Neutrophil (primary cell): ENCODE measurements at regions not wholly inside any gene's neighbourhood (a gene's known extent, or its start where the extent isn't known, plus 50 kb on each side); places are given as distances from the start of the nearest gene placed in this dataset.

Experiments used
- H3K27ac ChIP-seq: fragments of 200-600 bp; sonication (generic); 2 replicates; pipeline ENCODE4 v1.5.1; 2016; ENCODE audit warnings: mild to moderate bottlenecking, moderate library complexity
- H3K27me3 ChIP-seq: fragments of 200-600 bp; sonication (generic); 2 replicates; pipeline ENCODE4 v1.6.0; 2016; ENCODE audit warnings: mild to moderate bottlenecking
- H3K36me3 ChIP-seq: fragments of 200-600 bp; sonication (generic); 2 replicates; pipeline ENCODE4 v1.5.1; 2017
- H3K4me1 ChIP-seq, 2 experiments: fragments of 200-600 bp in 1 of 2; sonication (generic) in 1 of 2; 1 replicate in 1 of 2; 2 replicates in 1 of 2; pipeline versions ENCODE4 v1.5.1 to v1.6.1; 2013 to 2016; ENCODE audit warnings: low read depth in 1 of 2, low read length in 1 of 2, mild to moderate bottlenecking in 1 of 2, moderate library complexity in 1 of 2; ENCODE audit not compliant: control insufficient read depth in 1 of 2, insufficient read depth in 1 of 2
- H3K4me3 ChIP-seq, 2 experiments: fragments of 200-600 bp in 1 of 2; sonication (generic) in 1 of 2; 1 replicate in 1 of 2; 2 replicates in 1 of 2; pipeline ENCODE4 v1.5.1; 2013 to 2016; ENCODE audit warnings: low read depth in 1 of 2, low read length in 1 of 2, mild to moderate bottlenecking in 1 of 2, moderate library complexity in 1 of 2
- H3K9me3 ChIP-seq: fragments of 200-600 bp; sonication (generic); 2 replicates; pipeline ENCODE4 v1.5.1; 2016
- TF ChIP-seq, protein P1 (sequence below): fragments of 200-600 bp; sonication (generic); IDR thresholded peaks from 2 replicates; pipeline ENCODE4 v1.5.1; 2016; ENCODE audit warnings: antibody characterized with exemption

DNA sequence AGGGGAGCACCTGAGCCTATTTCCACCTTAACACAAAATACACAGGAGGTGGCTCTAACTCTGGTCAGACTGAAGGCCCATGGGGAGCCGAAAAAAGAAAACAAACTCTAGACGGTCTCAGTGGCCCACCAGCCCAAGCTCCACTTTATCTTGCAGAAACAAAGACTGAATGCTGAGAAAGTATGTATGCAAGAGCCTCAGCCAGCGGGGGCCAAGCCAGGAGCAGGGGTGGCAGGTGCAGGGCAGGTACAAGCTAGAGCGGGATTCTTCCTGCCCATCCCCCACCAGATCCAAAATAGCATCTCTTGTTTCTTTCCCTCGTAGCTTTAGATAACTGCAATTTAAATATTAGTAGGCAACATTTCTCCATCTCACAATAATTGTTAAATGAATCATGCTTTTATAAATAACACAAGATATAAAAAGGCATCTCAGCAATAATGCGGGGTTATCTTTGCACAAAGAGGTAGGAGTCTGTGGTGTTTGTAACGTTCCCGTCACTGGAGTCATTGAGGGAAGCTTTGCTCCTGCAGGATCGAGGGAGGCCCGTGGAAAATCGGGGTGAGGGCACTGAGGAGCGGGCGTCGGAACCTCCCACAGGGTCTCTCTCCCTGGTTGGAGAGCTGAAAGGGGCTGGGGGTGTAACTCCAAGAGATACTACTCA, 418.0 kb downstream of the SHANK2 start:
- H3K36me3 ChIP-seq = no peaks in the 10 kb centered on the region
- no peak overlapping the region for H3K4me3 ChIP-seq
- no peaks in the 10 kb centered on the region for H3K9me3 ChIP-seq
- TF ChIP-seq, protein P1, sequence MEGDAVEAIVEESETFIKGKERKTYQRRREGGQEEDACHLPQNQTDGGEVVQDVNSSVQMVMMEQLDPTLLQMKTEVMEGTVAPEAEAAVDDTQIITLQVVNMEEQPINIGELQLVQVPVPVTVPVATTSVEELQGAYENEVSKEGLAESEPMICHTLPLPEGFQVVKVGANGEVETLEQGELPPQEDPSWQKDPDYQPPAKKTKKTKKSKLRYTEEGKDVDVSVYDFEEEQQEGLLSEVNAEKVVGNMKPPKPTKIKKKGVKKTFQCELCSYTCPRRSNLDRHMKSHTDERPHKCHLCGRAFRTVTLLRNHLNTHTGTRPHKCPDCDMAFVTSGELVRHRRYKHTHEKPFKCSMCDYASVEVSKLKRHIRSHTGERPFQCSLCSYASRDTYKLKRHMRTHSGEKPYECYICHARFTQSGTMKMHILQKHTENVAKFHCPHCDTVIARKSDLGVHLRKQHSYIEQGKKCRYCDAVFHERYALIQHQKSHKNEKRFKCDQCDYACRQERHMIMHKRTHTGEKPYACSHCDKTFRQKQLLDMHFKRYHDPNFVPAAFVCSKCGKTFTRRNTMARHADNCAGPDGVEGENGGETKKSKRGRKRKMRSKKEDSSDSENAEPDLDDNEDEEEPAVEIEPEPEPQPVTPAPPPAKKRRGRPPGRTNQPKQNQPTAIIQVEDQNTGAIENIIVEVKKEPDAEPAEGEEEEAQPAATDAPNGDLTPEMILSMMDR = no peak
- no peak overlapping the region for H3K27ac ChIP-seq
- no peaks in the 10 kb centered on the region for H3K4me1 ChIP-seq
- H3K27me3 ChIP-seq = peaks cover 11% of the 10 kb centered on the region

DNA sequence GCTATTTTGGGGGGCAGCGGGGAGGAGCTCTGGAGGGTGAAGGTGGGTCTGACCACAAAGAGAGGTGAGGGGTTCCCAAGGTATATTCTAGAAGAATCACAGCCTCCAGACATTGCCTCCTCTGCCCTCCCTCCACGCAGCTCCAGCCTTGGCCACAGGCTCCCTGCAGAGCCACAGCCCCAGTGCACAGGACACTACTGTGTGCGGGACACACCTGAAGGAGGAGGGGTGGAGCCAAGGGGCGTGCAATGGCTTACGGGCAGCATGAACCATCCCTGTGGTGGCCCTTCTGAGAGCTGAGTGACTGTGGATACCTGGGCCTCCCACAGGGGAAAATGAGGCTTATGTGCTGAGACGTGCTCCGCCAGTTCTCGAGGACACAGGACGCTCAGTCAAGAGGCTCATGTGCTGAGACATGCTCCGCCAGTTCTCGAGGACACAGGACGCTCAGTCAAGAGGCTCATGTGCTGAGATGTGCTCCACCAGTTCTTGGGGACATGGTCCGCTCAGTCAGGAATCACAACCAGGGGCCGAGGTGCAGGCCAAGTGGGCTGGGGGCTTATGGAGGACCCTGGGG, 417.3 kb downstream of the SHANK2 start:
- no peak overlapping the region for H3K27ac ChIP-seq
- TF ChIP-seq, protein P1 = no peak
- H3K4me3 ChIP-seq = no peak overlapping the region
- H3K36me3 ChIP-seq = no peaks in the 10 kb centered on the region
- H3K27me3 ChIP-seq = peaks cover 7% of the 10 kb centered on the region
- no peaks in the 10 kb centered on the region for H3K9me3 ChIP-seq
- no peaks in the 10 kb centered on the region for H3K4me1 ChIP-seq

DNA sequence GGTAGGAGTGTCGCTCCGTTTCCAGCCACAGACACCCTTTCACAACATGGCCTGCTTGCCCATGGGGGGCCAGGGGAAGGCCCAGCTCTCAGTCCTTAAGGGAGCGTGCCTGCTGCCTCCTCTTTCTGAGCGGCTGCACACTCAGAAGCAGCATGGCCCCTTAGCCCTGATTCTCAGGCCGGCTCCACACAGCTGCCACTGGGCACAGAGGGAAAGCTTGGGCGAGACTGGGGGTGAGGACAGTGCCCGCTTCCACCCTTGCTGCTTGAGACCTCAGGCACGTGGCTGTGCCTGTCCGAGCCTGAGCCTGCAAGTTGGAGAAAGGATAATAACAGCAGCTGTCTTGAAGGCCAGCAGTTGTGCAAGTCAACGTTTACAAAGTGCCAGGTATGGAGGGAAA, 416.3 kb downstream of the SHANK2 start:
- Histone ChIP-seq H3K27me3 (no peaks in the 10 kb centered on the region), H3K4me3 (no peak overlapping the region), H3K36me3 (no peaks in the 10 kb centered on the region), H3K27ac (no peak overlapping the region), H3K4me1 (no peaks in the 10 kb centered on the region), H3K9me3 (no peaks in the 10 kb centered on the region)
- TF ChIP-seq, protein P1 = no peak

DNA sequence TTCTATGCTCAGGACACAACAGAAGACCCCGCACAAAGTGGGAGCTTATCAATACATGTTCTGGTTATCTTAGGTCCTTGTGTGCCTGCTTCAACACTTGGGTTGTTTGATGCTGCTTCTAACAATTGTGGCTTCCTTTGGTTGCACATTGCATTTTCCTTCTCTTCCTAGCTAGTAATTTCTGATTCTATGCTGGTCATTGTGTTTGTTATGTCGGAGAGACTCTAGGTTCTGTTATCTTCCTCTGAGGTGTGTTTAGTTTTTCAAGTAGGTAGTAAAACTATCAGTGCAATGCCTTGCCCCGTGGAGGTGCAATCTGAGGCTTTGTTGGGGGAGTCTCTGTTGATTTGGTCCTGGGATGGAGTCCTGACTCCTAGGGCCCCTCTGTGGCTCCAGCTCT, 414.2 kb downstream of the SHANK2 start:
- no peaks in the 10 kb centered on the region for H3K9me3 ChIP-seq
- TF ChIP-seq, protein P1 = no peak
- H3K4me3 ChIP-seq = no peak overlapping the region

DNA sequence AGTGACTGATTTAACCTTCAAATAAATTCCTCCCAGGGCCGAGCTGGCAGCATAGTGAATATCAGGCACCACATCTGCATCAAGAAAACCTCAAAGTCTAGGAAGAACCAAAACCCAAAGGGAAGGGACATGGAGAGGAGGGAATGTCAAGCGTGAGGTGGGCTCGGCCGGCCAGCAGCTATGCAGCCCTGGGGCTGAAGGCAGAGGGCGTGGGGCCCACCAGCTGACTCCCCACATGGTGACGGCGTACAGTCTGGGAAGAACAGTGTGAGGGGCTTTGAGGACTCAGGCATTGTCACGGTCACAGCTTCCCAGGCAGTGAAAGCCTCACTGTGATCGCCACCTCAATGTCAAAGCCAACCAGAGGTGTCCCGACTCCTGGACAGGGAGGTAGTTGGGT, 412.5 kb downstream of the SHANK2 start:
- H3K27me3 ChIP-seq = no peaks in the 10 kb centered on the region
- no peaks in the 10 kb centered on the region for H3K4me1 ChIP-seq
- H3K9me3 ChIP-seq = no peaks in the 10 kb centered on the region
- no peaks in the 10 kb centered on the region for H3K36me3 ChIP-seq
- no peak overlapping the region for H3K4me3 ChIP-seq
- no peak overlapping the region for H3K27ac ChIP-seq
- TF ChIP-seq, protein P1 = no peak

More for the DNA sequence above, 414.2 kb downstream of the SHANK2 start:
- Histone ChIP-seq H3K4me1 (no peaks in the 10 kb centered on the region), H3K27me3 (no peaks in the 10 kb centered on the region), H3K36me3 (no peaks in the 10 kb centered on the region), H3K27ac (no peak overlapping the region)
